GM21723 (cell line): ENCODE measurements at regions not wholly inside any gene's neighbourhood (a gene's known extent, or its start where the extent isn't known, plus 50 kb on each side); places are given as distances from the start of the nearest gene placed in this dataset.
A peak's percentile ranks its signal among the peaks of the same experiment; 100 is the strongest.

Experiments
- ATAC-seq: cut with Tn5 transposase; IDR thresholded peaks from one replicate; pipeline ENCODE4 v1.9.1; 2021; ENCODE audit warnings: mild to moderate bottlenecking, moderate library complexity; ENCODE audit not compliant: unreplicated experiment

DNA sequence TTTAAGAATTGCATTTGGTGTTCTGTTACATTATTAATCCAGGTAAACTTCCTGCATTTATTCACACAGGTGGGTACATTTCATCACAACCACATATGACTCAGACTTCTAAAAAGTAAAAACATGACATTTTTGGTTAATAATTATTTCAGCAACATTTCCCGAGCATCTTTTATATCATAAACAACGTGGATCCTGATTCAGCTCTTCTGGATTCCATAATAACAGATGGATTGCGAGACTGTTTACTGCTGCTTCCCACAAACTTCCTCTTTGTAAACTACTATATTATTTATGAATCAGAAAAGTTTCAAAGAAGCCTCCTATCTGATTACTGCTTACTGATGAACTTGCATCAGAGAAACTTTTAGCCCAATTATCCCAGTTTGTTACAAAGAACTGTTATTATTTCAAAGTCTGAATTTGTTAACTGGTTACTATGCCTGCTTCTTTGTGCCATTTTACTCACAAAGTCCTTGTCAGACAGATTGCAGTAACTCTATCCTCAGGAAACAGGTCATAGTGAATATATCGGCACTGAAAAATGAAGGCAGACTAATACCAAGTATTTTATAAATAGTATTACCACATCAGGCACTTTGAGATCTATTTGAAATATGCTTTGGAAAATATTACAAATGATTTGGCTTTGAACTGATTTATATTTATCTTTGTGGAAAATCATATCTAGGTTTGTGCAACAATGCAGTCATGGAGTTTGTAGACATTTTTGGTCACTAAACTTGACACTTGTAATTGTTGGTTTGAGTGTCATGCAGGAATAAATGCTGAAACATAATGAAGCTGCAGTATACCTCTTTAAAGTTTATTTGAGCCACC is 511.6 kb downstream of the PLCL1 start:
- ATAC-seq, result no peak

DNA sequence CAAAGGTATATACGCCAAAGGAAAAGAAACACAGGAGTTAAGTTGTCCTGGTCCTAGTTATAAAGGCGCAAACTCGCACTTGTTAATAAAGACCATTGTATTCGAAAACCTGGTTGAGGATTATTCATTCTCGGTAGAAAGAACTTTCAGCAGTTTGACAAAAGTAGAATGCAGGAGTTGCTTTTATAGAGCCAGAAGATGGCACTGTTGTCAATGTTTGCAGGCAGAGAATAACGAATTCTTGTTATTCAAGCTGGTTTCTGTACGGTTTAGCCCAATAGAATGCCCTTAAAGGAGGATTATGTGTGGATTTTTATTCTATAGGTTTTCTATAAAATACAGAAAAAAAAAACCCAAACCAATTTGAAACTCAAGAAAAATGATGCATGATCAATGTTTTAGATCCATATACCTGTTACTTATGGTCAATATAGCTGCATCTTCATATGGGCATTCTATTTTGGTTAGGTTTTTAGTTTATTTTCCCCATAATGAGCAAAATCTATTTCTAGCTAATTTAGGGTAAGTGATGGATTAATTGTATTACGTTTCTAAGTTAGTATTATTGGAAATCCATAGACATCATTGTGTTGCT is 510.3 kb downstream of the PLCL1 start:
- ATAC-seq, result peak; percentile 70

DNA sequence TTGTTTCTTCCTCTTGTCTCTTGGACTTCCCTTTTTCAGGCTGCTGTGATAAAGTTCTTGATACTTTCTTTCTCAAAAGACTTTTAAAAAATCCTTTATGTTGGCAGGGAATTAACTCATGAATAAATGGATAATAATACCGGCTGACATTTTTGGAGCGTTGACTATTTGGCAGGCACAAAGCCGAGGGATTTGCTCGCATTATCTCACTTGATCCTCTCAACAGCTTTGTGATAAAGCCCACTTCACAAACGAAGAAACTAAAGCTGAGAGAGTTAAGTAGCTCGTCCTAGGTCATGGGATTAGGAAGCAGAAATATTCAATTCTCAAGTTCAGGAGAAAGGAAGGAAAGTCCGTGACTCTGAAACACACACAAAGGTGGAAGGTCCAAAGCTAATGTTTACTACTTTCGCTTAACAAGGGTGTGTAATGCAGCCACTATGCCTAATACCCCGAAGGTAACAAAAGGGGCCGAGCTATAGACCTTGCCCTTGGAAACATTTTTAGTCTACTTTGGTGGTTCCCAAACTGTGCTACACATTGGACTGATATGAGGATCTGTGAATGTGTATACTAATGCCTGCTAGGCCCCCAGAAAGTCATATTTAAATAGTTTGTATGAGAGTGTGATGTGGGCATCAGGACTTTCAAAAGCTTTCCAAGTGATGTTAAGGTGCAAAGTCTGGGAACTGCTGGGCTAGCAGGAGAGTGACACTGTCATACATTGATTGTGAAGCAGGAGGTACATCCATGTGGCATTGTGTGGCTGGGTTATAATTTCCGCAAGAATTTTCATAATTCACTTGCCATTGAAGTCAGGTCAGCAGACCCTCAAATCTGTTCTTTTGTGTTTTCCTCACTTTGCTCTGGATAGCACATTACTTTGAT is 508.4 kb downstream of the PLCL1 start:
- no peak for ATAC-seq

DNA sequence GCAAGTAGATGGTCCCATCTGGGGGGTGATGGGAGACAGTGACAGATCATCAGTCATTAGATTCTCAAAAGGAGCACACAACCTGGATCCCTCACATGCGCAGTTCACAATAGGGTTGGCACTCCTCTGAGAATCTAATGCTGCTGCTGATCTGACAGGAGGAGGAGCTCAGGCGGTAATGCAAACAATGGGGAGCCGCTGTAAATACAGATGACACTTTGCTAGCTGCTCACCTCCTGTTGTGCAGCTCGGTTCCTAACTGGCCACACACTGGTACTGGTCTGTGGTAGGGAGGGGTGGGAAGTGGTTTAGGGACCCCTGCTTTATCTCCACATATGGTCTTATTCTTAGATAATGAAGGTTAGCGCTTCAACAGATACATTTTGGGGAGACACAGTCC is 506.6 kb downstream of the PLCL1 start:
- ATAC-seq, result no peak

DNA sequence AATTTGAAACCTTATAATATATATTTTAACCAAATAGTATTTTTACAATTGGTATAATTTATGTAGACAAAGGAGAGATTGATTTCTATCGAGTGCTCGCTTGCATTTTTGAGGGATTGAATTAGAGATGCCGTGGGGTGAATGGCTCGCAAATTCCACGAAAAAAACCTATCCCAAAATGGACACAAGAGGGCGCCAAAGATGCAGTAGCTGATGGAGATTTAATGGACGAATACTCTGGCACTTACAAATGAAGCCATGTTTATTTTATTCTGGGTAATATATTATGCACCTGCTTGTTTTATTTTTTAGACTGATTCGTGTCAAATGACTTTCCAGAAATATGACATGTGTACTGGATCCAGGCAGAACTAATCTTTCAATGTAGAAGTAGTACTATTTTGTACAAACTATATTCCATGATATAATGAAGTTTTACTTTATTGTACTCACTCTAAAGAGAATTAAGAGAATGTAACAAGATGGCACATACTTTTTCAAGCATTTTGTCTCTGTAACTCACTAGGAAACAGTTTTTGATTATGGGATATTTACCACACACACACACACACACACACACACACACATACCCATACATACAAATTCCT is 505.4 kb downstream of the PLCL1 start:
- ATAC-seq, result peak; percentile 60

- ATAC-seq, result no peak
Observed at GRCh38 chr2:198309081-198309480, 504.7 kb downstream of the PLCL1 start.

- no peak for ATAC-seq
Observed at GRCh38 chr2:198308368-198308767, 504.0 kb downstream of the PLCL1 start.

GRCh38 chr2:198307093-198307492 is 502.7 kb downstream of the PLCL1 start:
- ATAC-seq, result no peak

DNA sequence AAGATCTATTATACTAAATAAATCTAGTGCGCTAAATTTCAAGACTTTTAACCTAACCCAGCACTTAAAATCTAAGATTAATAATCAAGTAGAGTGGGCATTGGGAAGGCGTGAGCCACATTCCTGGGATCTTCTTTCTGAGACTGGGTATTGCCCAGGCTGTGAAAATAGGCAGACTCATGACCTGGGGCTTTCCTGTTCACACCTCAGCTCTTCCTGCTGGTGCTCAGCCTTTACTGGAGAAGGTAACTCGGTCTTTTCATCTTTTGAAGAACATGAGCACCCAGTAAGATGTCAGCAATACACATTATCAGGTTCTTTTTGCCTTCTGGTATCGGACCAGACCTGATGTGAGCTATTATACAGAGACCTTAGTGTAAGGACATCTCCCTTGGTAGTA is 500.5 kb downstream of the PLCL1 start:
- ATAC-seq, result no peak

DNA sequence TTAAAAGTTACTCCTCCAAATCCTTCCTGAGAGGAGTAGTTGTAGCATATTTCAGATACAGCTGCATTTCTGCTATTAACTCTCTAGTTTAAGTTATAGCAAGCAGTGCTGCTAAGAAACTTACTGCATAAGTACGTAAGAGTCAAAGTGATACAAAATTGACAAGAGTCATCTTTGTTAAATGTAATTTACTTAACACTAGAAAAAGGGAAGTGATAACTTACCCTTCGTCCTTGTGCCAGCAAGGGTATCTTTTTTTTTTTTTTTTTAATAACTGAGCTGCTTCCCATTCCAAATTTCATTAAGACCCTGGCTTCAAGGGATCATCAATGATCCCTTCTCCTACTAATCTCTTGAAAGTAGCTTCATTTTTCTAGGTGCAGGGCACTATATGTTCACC is 493.0 kb downstream of the PLCL1 start:
- ATAC-seq, result no peak

DNA sequence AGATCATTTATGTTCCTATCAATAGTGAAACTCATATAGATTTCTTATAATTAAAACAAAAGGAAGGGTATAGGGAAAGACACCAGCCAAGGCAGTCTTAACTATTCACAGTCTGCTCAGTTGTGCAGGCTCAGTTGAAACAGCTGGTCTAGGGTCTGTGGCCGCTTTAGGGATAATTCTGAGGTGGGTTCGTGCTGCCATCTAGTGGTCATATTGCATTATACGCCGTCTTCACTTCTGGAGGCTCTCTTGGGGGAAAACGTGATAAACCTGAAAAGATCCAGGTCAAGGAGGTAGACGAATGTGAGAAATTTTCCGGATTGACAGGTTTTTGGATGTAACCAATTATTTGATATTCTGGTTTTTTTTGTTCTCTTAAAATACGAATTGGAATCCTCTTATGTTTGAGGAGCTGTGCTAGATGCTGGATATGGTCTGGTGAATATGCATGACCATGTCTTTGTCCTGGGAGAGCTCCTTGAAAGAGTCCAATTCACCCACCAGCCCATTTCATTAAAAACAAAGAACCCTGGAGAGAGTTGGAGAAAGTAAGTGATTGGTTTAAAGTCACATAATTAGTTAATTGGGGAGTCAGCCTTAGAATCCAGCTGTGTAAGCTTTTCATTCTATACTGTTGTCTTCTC is 492.4 kb downstream of the PLCL1 start:
- ATAC-seq, result peak; percentile 94

DNA sequence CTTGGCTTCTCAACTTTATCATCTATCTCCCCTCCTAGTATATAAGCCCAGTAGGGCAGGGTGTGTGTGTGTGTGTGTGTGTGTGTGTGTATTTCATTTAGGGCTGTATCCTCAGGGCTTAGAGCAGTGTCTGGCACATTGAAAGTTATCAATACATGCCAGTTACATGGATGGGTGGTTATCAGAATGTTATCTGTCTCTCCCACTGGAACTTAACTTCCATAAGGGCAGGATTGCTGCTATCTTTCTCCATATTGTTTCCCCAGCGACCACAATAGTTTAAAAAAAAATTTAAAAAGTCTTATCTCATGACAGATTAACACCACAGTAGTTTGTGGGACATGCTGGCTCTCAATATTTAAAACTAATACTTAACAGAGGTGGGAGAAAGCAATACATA is 488.9 kb downstream of the PLCL1 start:
- no peak for ATAC-seq

GRCh38 chr2:198289811-198290210 is 485.4 kb downstream of the PLCL1 start:
- no peak for ATAC-seq

DNA sequence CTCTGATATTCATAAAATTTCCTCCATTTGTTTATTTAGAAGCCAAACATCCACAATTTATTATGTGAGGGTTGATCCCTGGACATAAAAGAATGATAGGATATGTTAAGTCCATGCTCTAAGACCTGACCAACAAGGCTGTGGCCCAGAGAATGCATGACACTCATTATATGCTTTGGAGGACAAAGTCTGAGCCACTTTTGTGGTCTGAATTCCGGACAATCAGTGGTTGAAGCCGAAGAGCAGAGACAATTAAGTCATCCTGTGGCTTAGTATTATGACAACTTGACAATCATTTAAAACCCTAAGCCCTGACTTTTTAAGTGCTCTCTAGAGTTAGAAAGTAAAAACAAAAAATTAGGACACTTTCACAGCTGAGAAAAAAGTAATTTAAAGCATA is 483.3 kb downstream of the PLCL1 start:
- ATAC-seq, result no peak

- ATAC-seq, result no peak
Observed at GRCh38 chr2:198285216-198285615, 480.8 kb downstream of the PLCL1 start.

- ATAC-seq, result no peak
Observed at GRCh38 chr2:198283146-198283545, 478.8 kb downstream of the PLCL1 start.

DNA sequence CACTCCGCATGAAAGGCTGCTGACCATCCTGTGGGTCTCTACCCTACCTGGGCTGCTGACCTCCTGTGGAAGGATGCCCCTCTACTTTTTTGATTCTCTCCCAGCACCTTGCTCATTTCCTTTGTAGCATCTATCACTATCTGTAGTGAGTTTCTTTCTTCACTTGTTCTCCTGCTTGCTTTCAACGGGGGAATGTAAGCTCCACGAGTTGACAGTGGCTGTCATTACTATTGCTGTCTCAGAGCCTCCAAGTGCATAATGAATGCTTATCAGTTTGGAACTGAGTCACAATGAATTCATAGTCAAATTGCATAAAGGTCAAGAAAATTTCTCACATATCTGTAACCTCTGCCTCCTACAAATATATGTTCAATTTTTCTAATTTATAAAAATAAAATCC is 477.7 kb downstream of the PLCL1 start:
- ATAC-seq, result no peak

GRCh38 chr2:198280145-198280544 is 475.8 kb downstream of the PLCL1 start:
- ATAC-seq, result no peak

DNA sequence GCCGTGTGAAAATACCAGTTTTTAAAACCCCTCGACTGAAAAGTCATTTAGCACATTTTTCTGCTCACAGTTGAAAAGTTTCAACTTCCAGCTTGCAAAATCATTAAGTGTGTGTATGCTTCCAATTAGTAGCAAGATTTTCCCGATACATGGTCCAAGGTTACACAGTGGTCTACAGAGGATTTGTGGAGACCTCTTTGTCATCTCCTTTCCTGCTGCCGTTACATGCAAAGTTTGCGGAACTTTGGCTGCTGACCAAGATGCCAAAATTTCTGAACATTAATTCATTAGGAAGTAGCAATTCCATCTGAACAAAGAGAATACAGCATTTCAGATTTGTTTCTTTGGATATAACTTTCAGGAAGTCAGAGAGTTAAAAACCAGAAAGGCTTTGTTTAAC is 474.6 kb downstream of the PLCL1 start:
- ATAC-seq, result no peak

GRCh38 chr2:198277181-198277580 is 472.8 kb downstream of the PLCL1 start:
- ATAC-seq, result no peak

DNA sequence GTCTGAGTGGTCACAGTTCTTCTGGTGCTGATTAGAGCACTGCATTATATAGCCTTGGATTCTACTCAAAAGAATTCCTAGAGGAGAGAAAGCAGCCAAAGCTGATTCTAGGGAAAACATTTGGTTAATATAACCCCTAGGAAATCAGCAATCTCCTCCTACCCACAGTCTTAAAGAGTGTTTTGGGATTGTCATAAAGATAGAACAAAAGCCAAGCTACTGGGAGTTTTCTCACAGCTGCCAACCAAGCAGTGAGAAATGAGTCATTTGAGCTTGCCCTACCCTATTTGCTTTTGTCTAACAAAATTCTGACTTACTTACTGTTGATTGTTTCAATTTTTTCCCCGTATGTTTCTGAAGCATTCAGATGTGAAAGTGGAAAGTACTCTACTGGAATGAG is 469.3 kb downstream of the PLCL1 start:
- no peak for ATAC-seq
